Neural progenitor cell (in vitro differentiated cells): ENCODE measurements at regions not wholly inside any gene's neighbourhood (a gene's known extent, or its start where the extent isn't known, plus 50 kb on each side); places are given as distances from the start of the nearest gene placed in this dataset.
"Not testable (repeated sequence)": the region's sequence is repeated elsewhere in the genome, so short reads cannot be mapped to it uniquely, and the experiment has no call there.

Experiments used
- DNase-seq: peaks from one replicate; pipeline ENCODE4 v3.0.0-alpha.2; 2016; ENCODE audit warnings: low spot score
- H2AFZ ChIP-seq: fragments of 200-600 bp; sonication (generic); replicated peaks from 2 replicates; pipeline ENCODE4 v1.6.1; 2016; ENCODE audit warnings: antibody characterized with exemption
- H3F3A ChIP-seq: fragments of 200-600 bp; sonication (generic); 2 replicates; pipeline ENCODE4 v1.6.1; 2016; ENCODE audit warnings: antibody characterized with exemption, low read depth
- H3K27ac ChIP-seq: fragments of 200-600 bp; sonication (generic); 2 replicates; pipeline ENCODE4 v1.5.1; 2016; ENCODE audit warnings: mild to moderate bottlenecking
- H3K27me3 ChIP-seq: fragments of 200-600 bp; sonication (generic); 2 replicates; pipeline ENCODE4 v1.6.1; 2016; ENCODE audit warnings: mild to moderate bottlenecking, moderate library complexity
- H3K36me3 ChIP-seq: fragments of 200-600 bp; sonication (generic); 2 replicates; pipeline ENCODE4 v1.5.1; 2016
- H3K4me1 ChIP-seq: fragments of 200-600 bp; sonication (generic); 2 replicates; pipeline ENCODE4 v1.6.1; 2016; ENCODE audit warnings: mixed run types
- H3K4me2 ChIP-seq: fragments of 200-600 bp; sonication (generic); 2 replicates; pipeline ENCODE4 v1.6.1; 2016
- H3K4me3 ChIP-seq: fragments of 200-600 bp; sonication (generic); 2 replicates; pipeline ENCODE4 v1.5.1; 2016
- H3K79me2 ChIP-seq: fragments of 200-600 bp; sonication (generic); 2 replicates; pipeline ENCODE4 v1.6.1; 2016; ENCODE audit warnings: low read depth
- H3K9ac ChIP-seq: fragments of 200-600 bp; sonication (generic); 2 replicates; pipeline ENCODE4 v1.6.1; 2016
- H3K9me3 ChIP-seq: fragments of 200-600 bp; sonication (generic); 2 replicates; pipeline ENCODE4 v1.5.1; 2016; ENCODE audit warnings: low read depth
- H4K20me1 ChIP-seq: fragments of 200-600 bp; sonication (generic); 2 replicates; pipeline ENCODE4 v1.6.1; 2016; ENCODE audit warnings: low read depth
- H3K27ac Mint-ChIP-seq: 3 replicates; pipeline ENCODE4 v1.8.0; 2021; ENCODE audit warnings: mixed read lengths
- H3K27me3 Mint-ChIP-seq: 2 replicates; pipeline ENCODE4 v1.8.0; 2022; ENCODE audit warnings: low read depth, mild to moderate bottlenecking, inconsistent platforms, moderate library complexity, mixed read lengths; ENCODE audit not compliant: insufficient read depth
- H3K36me3 Mint-ChIP-seq: 3 replicates; pipeline ENCODE4 v1.8.0; 2021; ENCODE audit warnings: mixed read lengths
- H3K4me1 Mint-ChIP-seq: 3 replicates; pipeline ENCODE4 v1.8.0; 2021; ENCODE audit warnings: mixed read lengths
- H3K4me3 Mint-ChIP-seq: 3 replicates; pipeline ENCODE4 v1.8.0; 2021; ENCODE audit warnings: mild to moderate bottlenecking, moderate library complexity, mixed read lengths
- H3K9me3 Mint-ChIP-seq: 3 replicates; pipeline ENCODE4 v1.8.0; 2020; ENCODE audit warnings: mixed read lengths

DNA sequence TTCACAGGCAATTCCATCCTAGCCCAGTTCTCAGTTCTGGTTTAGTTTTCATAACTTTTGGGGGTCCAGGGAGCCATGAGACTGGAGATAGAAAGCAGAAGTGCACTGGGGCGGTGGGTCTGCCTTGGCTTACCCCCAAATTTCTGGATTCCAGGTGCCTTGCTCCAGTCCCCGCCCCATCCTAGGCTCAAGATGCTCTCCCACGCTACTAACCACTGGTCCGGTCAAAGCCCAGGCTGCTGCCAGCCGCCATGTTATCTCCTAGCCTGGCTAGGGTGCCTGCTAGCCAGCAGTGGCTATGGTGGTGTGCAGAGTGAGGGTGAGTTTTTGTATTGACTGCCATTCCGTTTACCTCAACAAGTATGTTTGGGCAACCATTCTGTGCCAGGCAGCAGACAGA, 107.6 kb upstream of the FOXD4L5 start:
- DNase-seq, H3K9me3 ChIP-seq, H3K4me1 Mint-ChIP-seq, H3K4me2 ChIP-seq, H2AFZ ChIP-seq, H3K27me3 Mint-ChIP-seq, H3K4me3 Mint-ChIP-seq, H3K79me2 ChIP-seq, H3K27ac ChIP-seq, H3K9ac ChIP-seq, H4K20me1 ChIP-seq, H3K36me3 ChIP-seq, H3K27ac Mint-ChIP-seq, H3F3A ChIP-seq, H3K36me3 Mint-ChIP-seq, H3K27me3 ChIP-seq, H3K4me3 ChIP-seq, H3K4me1 ChIP-seq: not testable (repeated sequence)
- peaks cover 49% of the 10 kb centered on the region for H3K9me3 Mint-ChIP-seq

GRCh38 chr9:65389710-65390109, 104.7 kb upstream of the FOXD4L5 start:
- H3K4me2 ChIP-seq, H3F3A ChIP-seq, H3K27ac Mint-ChIP-seq, H4K20me1 ChIP-seq, DNase-seq, H3K9me3 ChIP-seq, H3K4me3 ChIP-seq, H3K4me1 Mint-ChIP-seq, H3K27me3 ChIP-seq, H3K27ac ChIP-seq, H3K4me1 ChIP-seq, H3K36me3 Mint-ChIP-seq, H2AFZ ChIP-seq, H3K9ac ChIP-seq, H3K79me2 ChIP-seq, H3K36me3 ChIP-seq, H3K4me3 Mint-ChIP-seq: not testable (repeated sequence)
- peaks cover 53% of the 10 kb centered on the region for H3K9me3 Mint-ChIP-seq
- peaks cover 14% of the 10 kb centered on the region for H3K27me3 Mint-ChIP-seq

- not testable (repeated sequence) for H4K20me1 ChIP-seq, H2AFZ ChIP-seq, H3K4me3 Mint-ChIP-seq, H3K79me2 ChIP-seq, H3K9me3 ChIP-seq, H3K36me3 Mint-ChIP-seq, H3K27ac ChIP-seq, H3K27ac Mint-ChIP-seq, H3K4me1 ChIP-seq, H3K4me2 ChIP-seq, H3K9ac ChIP-seq, DNase-seq, H3K4me1 Mint-ChIP-seq, H3F3A ChIP-seq, H3K4me3 ChIP-seq, H3K36me3 ChIP-seq, H3K27me3 ChIP-seq
- peaks cover 14% of the 10 kb centered on the region for H3K27me3 Mint-ChIP-seq
- H3K9me3 Mint-ChIP-seq: peaks cover 52% of the 10 kb centered on the region
These were observed 104.2 kb upstream of the FOXD4L5 start for GRCh38 chr9:65389216-65389615.

DNA sequence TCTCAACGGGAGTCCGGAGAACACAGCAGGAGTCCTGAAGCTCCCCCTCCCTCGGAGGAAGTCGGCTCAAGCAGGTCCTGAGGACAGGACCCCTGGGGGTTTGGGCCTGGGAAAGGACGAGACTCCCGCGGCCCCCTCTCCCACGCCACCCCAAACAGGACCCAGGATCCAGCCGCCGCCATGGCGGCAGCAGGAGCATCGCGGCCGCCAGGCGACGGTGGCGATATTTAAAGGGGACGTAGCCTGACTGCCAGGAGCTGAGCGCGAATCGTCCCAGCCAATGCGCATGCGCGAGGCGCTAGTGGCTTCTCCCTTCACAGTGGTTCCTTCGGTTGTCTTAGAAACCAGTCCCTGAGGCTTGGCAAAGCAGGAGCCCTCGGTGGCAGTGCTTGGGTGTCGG, 101.7 kb upstream of the FOXD4L5 start:
- H4K20me1 ChIP-seq, H3K27ac ChIP-seq, H3K4me3 ChIP-seq, H3K4me1 ChIP-seq, H3F3A ChIP-seq, H3K36me3 Mint-ChIP-seq, H3K36me3 ChIP-seq, H3K9ac ChIP-seq, H3K27ac Mint-ChIP-seq, H3K27me3 ChIP-seq, H3K79me2 ChIP-seq, H3K9me3 ChIP-seq, H2AFZ ChIP-seq, H3K4me3 Mint-ChIP-seq, H3K4me2 ChIP-seq, H3K4me1 Mint-ChIP-seq: not testable (repeated sequence)
- Mint-ChIP-seq H3K27me3 (peaks cover 16% of the 10 kb centered on the region), H3K9me3 (peaks cover 47% of the 10 kb centered on the region)
- DNase-seq: peak; percentile 88

DNA sequence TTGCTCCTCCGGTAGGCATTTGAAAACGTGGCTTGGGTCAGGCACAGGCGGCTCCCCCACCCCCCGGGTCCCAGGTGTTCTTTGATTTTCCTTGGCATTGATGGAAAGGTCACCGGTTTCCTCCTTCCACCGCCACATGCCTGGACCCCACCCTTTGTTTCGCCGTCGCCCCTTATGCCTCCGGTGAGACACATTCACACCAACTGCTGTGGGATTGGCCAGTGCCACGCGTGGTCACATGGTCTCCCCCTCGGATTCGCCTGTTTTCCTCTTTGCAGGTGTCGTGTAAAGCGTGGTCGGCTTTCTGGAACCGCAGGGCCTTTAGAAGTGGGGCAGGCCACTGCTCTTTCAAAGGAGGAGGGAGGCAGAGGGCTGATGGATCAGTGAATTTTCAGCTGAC, 101.2 kb upstream of the FOXD4L5 start:
- not testable (repeated sequence) for H3K36me3 Mint-ChIP-seq, H3K4me1 Mint-ChIP-seq, H3K4me2 ChIP-seq, H3K27ac ChIP-seq, H3K4me3 Mint-ChIP-seq, DNase-seq, H3K4me1 ChIP-seq, H3K27me3 ChIP-seq, H3K4me3 ChIP-seq, H3K27ac Mint-ChIP-seq, H3K9ac ChIP-seq, H3K79me2 ChIP-seq, H3K9me3 ChIP-seq, H3F3A ChIP-seq, H3K36me3 ChIP-seq, H4K20me1 ChIP-seq, H2AFZ ChIP-seq
- H3K27me3 Mint-ChIP-seq: peaks cover 16% of the 10 kb centered on the region
- peaks cover 47% of the 10 kb centered on the region for H3K9me3 Mint-ChIP-seq

- not testable (repeated sequence) for H3K27me3 ChIP-seq, H3K4me3 ChIP-seq, H3K4me1 Mint-ChIP-seq, H3K36me3 Mint-ChIP-seq, DNase-seq, H3K4me1 ChIP-seq, H3K9ac ChIP-seq, H3K79me2 ChIP-seq, H3K36me3 ChIP-seq, H3K27ac Mint-ChIP-seq, H3K4me2 ChIP-seq, H3K4me3 Mint-ChIP-seq, H3K27ac ChIP-seq, H2AFZ ChIP-seq, H3K9me3 ChIP-seq, H4K20me1 ChIP-seq, H3F3A ChIP-seq
- H3K27me3 Mint-ChIP-seq: peaks cover 16% of the 10 kb centered on the region
- peaks cover 42% of the 10 kb centered on the region for H3K9me3 Mint-ChIP-seq
These were observed 100.6 kb upstream of the FOXD4L5 start for GRCh38 chr9:65385655-65386024.

DNA sequence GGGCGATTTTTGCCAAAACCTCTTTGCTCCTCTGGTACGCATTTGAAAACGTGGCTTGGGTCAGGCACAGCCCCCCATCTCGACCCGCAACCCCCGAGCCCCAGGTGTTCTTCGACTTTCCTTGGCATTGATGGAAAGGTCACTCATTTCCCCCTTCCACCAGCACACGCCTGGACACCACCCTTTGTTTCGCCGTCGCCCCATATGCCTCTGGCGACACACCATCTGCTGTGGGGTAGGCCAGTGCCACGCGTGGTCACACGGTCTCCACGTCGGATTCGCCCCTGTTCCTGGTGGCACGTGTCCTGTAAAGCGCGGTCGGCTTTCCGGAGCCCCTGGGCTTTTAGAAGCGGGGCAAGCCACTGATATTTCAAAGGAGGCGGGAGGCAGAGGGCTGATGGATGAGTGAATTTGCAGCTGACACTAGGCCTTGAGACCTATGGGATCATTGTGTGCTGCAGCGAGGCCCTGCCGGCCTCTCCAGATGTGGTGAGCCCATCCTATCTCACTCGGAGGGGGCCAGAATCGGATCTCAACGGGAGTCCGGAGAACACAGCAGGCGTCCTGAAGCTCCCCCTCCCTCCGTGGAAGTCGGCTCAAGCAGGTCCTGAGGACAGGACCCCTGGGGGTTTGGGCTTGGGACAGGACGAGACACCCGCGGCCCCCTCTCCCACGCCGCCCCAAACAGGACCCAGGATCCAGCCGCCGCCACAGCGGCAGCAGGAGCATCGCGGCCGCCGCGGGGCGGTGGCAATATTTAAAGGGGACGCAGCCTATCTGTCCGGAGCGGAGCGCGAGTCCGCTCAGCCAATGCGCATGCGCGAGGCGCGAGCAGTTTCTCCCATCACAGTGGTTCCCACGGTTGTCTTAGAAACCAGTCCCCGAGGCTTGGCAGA, 100.0 kb upstream of the FOXD4L5 start:
- H3K4me1 Mint-ChIP-seq, H3K27ac Mint-ChIP-seq: not testable (repeated sequence)

GRCh38 chr9:65384066-65384465, 99.1 kb upstream of the FOXD4L5 start:
- H3K9me3 Mint-ChIP-seq: peaks cover 32% of the 10 kb centered on the region
- H3K9ac ChIP-seq, H3K4me3 Mint-ChIP-seq: not testable (repeated sequence)

More for the DNA sequence above, 100.0 kb upstream of the FOXD4L5 start:
- not testable (repeated sequence) for H3K27me3 ChIP-seq, H2AFZ ChIP-seq, H3K4me3 ChIP-seq, H3K4me2 ChIP-seq, H3K4me1 ChIP-seq, H3K27ac ChIP-seq, H3K36me3 ChIP-seq, H3K79me2 ChIP-seq, H3K4me3 Mint-ChIP-seq, H3K9ac ChIP-seq, H3K9me3 ChIP-seq, H3F3A ChIP-seq, H3K36me3 Mint-ChIP-seq, DNase-seq, H4K20me1 ChIP-seq
- H3K9me3 Mint-ChIP-seq: peaks cover 36% of the 10 kb centered on the region
- H3K27me3 Mint-ChIP-seq: peaks cover 16% of the 10 kb centered on the region

More at GRCh38 chr9:65384066-65384465, 99.1 kb upstream of the FOXD4L5 start:
- H3F3A ChIP-seq, H3K4me1 Mint-ChIP-seq, H4K20me1 ChIP-seq, H3K36me3 ChIP-seq, H3K27me3 ChIP-seq, H2AFZ ChIP-seq, DNase-seq, H3K79me2 ChIP-seq, H3K4me2 ChIP-seq, H3K36me3 Mint-ChIP-seq, H3K4me3 ChIP-seq, H3K27ac Mint-ChIP-seq, H3K27ac ChIP-seq, H3K4me1 ChIP-seq, H3K9me3 ChIP-seq: not testable (repeated sequence)
- H3K27me3 Mint-ChIP-seq: peaks cover 13% of the 10 kb centered on the region
